ENCODE measurements at regions not wholly inside any gene's neighbourhood (a gene's known extent, or its start where the extent isn't known, plus 50 kb on each side); places are given as distances from the start of the nearest gene placed in this dataset.

DNA sequence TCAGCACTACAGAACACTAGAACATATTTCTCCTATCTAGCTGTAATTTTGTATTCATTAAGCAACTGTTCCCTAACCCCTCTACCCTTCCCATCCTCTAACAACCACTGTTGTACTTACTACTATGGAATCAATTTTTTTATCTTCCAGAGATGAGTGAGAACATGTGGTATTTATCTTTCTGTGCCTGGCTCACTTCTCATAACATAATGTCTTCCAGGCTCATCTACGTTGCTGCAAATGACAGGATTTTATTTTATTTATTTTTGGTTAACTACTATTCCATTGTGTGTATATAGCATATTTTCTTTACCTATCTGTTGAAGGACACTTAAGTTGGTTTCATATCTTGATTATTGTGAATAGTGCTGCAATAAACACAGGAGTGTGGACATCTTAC lies 200.9 kb upstream of the CHRM2 start:
- no peak overlapping the region for H3K4me3 ChIP-seq (replicated peaks; ENCODE audit: low read depth, low read length)
- no peak for DNase-seq (ENCODE audit: extremely low read depth, low read depth)
- TF ChIP-seq, protein P1, sequence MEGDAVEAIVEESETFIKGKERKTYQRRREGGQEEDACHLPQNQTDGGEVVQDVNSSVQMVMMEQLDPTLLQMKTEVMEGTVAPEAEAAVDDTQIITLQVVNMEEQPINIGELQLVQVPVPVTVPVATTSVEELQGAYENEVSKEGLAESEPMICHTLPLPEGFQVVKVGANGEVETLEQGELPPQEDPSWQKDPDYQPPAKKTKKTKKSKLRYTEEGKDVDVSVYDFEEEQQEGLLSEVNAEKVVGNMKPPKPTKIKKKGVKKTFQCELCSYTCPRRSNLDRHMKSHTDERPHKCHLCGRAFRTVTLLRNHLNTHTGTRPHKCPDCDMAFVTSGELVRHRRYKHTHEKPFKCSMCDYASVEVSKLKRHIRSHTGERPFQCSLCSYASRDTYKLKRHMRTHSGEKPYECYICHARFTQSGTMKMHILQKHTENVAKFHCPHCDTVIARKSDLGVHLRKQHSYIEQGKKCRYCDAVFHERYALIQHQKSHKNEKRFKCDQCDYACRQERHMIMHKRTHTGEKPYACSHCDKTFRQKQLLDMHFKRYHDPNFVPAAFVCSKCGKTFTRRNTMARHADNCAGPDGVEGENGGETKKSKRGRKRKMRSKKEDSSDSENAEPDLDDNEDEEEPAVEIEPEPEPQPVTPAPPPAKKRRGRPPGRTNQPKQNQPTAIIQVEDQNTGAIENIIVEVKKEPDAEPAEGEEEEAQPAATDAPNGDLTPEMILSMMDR (IDR thresholded peaks at IDR 0.05; ENCODE audit: low read depth, low read length, missing control alignments): no peak

DNA sequence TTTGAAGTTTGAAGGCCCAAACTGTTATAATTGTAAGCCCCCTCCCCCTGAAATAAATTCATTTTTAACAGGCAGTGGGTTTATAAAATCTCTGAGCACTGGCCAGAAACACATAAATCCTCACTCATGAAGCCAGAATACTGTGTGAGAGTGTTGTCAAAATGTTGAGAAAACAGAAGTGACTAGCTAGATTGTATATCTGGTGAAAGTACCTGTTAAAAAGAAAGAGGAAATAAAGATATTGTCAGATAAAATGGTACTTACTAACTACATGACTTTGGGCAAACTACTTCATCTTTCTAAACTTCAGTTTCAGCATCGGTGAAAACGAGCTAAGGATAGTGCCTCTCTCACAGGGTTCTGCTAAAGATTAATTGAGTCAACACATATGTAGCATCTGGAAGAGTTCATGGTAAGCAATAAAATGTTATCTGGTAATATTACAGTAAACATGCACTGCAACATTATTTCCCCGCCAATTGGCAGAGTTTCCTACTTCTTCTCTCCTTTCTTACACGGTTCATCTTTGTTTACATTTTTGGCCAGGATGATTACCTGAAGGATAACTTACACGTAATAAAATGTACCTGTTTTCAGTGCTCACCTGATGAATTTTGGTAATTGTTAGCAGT lies 202.5 kb upstream of the CHRM2 start:
- TF ChIP-seq, protein P1 (IDR thresholded peaks at IDR 0.05; ENCODE audit: low read depth, low read length, missing control alignments): no peak
- no peak overlapping the region for H3K4me3 ChIP-seq (replicated peaks; ENCODE audit: low read depth, low read length)
- DNase-seq (ENCODE audit: extremely low read depth, low read depth): no peak

DNA sequence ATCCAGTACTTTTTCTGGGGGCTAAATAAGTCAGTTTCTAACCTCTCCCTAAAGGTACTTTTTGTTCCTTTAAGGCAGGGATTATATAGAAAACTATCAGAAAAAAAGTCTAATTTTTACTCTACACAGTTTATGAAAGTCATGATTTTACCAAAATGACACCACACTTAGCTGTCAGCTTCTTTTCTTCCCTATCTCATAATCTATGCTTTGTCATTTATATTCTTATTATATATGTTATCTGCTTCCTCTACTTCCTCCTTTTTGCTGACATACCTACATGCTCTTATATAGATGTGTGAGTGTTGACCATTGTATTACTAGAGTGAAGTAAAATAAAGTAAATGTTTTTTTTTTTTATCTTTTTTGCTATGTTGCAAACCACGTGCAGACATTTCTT lies 203.9 kb upstream of the CHRM2 start:
- no peak overlapping the region for H3K4me3 ChIP-seq (replicated peaks; ENCODE audit: low read depth, low read length)
- DNase-seq (ENCODE audit: extremely low read depth, low read depth): no peak
- TF ChIP-seq, protein P1 (IDR thresholded peaks at IDR 0.05; ENCODE audit: low read depth, low read length, missing control alignments): no peak

DNA sequence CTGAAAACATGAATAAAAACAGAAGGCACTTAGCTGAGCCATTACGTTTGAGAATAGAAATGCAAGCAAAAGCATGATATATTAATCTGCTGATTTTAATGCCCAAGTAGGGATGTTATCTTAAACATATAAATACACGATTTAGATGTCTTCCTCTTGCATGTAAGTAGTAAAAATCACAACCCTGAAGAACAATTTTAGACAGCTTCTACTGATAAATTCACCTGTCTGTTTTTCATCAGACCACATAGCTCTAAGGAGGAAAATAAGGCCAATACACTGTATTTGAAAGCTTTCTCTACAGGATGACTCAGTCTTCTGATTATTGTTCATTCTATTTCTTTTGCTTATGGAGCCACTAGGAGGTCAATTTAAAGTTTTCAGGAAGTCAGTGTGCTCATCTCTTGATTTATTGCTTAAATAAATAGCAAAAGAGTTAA lies 210.9 kb upstream of the CHRM2 start:
- H3K4me3 ChIP-seq (replicated peaks; ENCODE audit: low read depth, low read length): no peak overlapping the region
- no peak for DNase-seq (ENCODE audit: extremely low read depth, low read depth)
- TF ChIP-seq, protein P1 (IDR thresholded peaks at IDR 0.05; ENCODE audit: low read depth, low read length, missing control alignments): no peak

DNA sequence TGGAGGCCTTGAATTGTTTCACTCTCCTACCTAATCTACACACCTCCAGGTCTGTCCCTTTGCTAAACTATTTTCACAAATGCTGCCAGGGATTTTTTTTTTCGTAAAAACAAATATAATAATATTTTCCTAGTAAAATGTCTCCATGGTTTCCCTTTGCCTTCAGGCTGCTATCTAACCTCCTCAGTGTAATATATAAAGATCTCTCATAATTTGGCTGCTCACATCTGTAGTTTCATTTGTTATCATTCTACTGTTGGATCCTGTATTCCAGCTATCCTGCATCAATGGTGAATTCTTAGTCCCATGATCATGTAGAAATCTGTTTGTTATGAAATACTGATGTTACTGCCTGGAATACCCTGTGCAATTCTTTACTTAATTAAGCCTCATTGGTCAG lies 211.9 kb upstream of the CHRM2 start:
- DNase-seq (ENCODE audit: extremely low read depth, low read depth): no peak
- TF ChIP-seq, protein P1 (IDR thresholded peaks at IDR 0.05; ENCODE audit: low read depth, low read length, missing control alignments): no peak
- no peak overlapping the region for H3K4me3 ChIP-seq (replicated peaks; ENCODE audit: low read depth, low read length)

DNA sequence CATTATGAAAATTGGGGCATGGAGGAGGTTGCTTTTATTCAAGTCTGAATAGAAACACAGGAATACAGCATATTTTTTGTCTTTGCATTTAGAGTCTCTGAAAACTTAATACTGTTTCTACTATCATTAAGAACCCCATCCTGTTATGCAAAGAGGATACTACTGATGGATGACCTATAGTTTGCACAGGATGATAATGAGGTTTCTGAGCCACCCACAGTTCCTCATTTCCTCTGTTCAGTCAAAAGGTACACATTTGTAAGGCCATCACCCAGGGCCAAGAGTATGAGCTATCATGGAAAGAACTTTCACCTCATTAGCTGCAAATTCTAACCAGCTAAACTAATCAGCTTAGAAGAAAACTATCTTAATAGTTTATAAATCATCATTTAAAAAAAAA lies 213.0 kb upstream of the CHRM2 start:
- no peak overlapping the region for H3K4me3 ChIP-seq (replicated peaks; ENCODE audit: low read depth, low read length)
- TF ChIP-seq, protein P1 (IDR thresholded peaks at IDR 0.05; ENCODE audit: low read depth, low read length, missing control alignments): no peak
- DNase-seq (ENCODE audit: extremely low read depth, low read depth): no peak

DNA sequence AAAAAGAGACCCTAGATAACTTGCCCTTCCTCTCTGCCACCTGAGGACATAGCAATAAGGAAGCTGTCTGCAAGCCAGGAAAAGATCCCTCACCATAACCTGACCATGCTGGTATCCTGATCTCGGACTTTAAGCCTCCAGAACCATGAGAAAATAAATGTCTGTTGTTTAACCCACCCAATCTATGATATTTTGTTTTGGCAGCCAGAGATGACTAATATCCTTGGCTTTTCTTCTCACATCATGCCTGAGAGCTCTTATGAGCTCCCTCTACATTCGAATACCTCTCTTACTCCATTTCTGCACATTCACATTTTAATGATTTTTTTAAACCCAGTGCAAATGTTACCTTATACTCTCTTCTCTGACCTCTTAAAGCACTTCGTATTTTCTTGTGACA lies 214.0 kb upstream of the CHRM2 start:
- DNase-seq (ENCODE audit: extremely low read depth, low read depth): no peak
- TF ChIP-seq, protein P1 (IDR thresholded peaks at IDR 0.05; ENCODE audit: low read depth, low read length, missing control alignments): no peak
- no peak overlapping the region for H3K4me3 ChIP-seq (replicated peaks; ENCODE audit: low read depth, low read length)

Measured in HFF-Myc (cell line).